Thoracic aorta (tissue), 2 donors: ENCODE measurements at regions not wholly inside any gene's neighbourhood (a gene's known extent, or its start where the extent isn't known, plus 50 kb on each side); places are given as distances from the start of the nearest gene placed in this dataset.

Experiments
- ATAC-seq: fragments of 150-250 bp; one replicate; pipeline ENCODE4 v1.8.0; 2017; ENCODE audit warnings: low read depth; ENCODE audit not compliant: insufficient number of reproducible peaks, low FRiP score
- DNase-seq: peaks from one replicate; pipeline ENCODE4 v3.0.0-alpha.2; 2020; ENCODE audit warnings: low spot score
- H3K27ac ChIP-seq, 2 donors: fragments of 200-600 bp; sonication (generic); 1 replicate in 1 of 2; 2 replicates in 1 of 2; pipeline ENCODE4 v1.5.1; 2016; ENCODE audit warnings: mild to moderate bottlenecking in 2 of 2, moderate library complexity in 2 of 2
- H3K27me3 ChIP-seq: fragments of 200-600 bp; sonication (generic); replicated peaks from 2 replicates; pipeline ENCODE4 v1.6.0; 2016; ENCODE audit warnings: mild to moderate bottlenecking; ENCODE audit not compliant: insufficient read depth
- H3K36me3 ChIP-seq: fragments of 200-600 bp; sonication (generic); one replicate; pipeline ENCODE4 v1.5.1; 2016
- H3K4me1 ChIP-seq, 2 donors: fragments of 200-600 bp; sonication (generic); 1 replicate in 1 of 2; 2 replicates in 1 of 2; pipeline versions ENCODE4 v1.5.1 to v1.6.0; 2016; ENCODE audit warnings: low read depth in 2 of 2, mild to moderate bottlenecking in 1 of 2; ENCODE audit not compliant: control insufficient read depth in 1 of 2
- H3K4me3 ChIP-seq: fragments of 200-600 bp; sonication (generic); 2 replicates; pipeline ENCODE4 v1.5.1; 2016; ENCODE audit warnings: mild to moderate bottlenecking
- H3K9me3 ChIP-seq: fragments of 200-600 bp; sonication (generic); 2 replicates; pipeline ENCODE4 v1.5.1; 2016
- TF ChIP-seq, protein P1 (sequence below): fragments of 200-600 bp; sonication (generic); IDR thresholded peaks from one replicate; pipeline ENCODE4 v1.5.1; 2019; ENCODE audit warnings: antibody characterized with exemption

DNA sequence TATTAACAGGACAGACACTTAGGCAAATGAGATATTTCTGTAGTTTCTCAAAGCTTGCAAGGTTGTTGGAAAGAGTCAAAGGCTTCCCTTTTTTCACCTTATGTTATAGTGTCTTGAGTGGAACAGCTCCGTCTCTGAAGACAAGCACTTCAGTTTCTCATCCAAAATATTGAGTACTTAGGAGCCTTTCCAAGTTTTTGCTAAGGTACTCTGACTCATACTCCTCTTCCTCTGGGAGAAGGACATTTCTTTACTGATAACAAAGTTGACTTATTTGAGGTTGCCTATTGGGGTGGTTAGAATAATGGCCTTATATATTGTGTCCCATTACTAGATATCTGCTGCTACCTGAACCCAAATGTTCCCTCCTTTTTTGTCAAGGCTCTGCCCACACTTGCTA lies 869.6 kb downstream of the MAT2B start:
- no peak for DNase-seq
- H3K9me3 ChIP-seq = peaks cover 4% of the 10 kb centered on the region
- H3K4me3 ChIP-seq = no peak overlapping the region
- H3K27me3 ChIP-seq = no peaks in the 10 kb centered on the region
- no peak for ATAC-seq
- no peak overlapping the region for H3K27ac ChIP-seq
- H3K4me1 ChIP-seq = no peaks in the 10 kb centered on the region
- no peaks in the 10 kb centered on the region for H3K36me3 ChIP-seq
- TF ChIP-seq, protein P1, sequence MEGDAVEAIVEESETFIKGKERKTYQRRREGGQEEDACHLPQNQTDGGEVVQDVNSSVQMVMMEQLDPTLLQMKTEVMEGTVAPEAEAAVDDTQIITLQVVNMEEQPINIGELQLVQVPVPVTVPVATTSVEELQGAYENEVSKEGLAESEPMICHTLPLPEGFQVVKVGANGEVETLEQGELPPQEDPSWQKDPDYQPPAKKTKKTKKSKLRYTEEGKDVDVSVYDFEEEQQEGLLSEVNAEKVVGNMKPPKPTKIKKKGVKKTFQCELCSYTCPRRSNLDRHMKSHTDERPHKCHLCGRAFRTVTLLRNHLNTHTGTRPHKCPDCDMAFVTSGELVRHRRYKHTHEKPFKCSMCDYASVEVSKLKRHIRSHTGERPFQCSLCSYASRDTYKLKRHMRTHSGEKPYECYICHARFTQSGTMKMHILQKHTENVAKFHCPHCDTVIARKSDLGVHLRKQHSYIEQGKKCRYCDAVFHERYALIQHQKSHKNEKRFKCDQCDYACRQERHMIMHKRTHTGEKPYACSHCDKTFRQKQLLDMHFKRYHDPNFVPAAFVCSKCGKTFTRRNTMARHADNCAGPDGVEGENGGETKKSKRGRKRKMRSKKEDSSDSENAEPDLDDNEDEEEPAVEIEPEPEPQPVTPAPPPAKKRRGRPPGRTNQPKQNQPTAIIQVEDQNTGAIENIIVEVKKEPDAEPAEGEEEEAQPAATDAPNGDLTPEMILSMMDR = no peak

DNA sequence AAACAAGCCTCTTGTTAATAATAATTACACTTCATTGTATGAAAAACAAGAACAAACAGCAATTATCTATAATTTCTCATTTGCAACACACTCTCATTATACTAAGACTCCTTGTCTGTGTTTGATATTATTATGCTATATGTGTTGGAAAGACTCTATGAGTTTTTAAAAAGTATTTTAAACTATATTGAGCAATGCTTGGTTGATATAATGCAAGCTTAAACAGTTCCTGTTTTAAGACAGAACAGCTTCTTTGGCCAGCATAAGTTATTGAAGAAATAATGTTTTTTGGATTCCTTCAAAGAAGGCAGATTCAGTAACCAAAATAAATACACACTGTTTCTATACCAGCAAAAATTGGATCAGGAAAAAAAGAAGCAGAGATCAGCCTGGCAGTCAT lies 871.4 kb downstream of the MAT2B start:
- no peak overlapping the region for H3K27ac ChIP-seq
- DNase-seq (no peak), ATAC-seq (no peak)
- TF ChIP-seq, protein P1 = no peak
- H3K27me3 ChIP-seq = no peaks in the 10 kb centered on the region
- H3K4me3 ChIP-seq = no peak overlapping the region
- H3K9me3 ChIP-seq = peaks cover 4% of the 10 kb centered on the region
- H3K4me1 ChIP-seq = no peaks in the 10 kb centered on the region
- H3K36me3 ChIP-seq = no peaks in the 10 kb centered on the region

DNA sequence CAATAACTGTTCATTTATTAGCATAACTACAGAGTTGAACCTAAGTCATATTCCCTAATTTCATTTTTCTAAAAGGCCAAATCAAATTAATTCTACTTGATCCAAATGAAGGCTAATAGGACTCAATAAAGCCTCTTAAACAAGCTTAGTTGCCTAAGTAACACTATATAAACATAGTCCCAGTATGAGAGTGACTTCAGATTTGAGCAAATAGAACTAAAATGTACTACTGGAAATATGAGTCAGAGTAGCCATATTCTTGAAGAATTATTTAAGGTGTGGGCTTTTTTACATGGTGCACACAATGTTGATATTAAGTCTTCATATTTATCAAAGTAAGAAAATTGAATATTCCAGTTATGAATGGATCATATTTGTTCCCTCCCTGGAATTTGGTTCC lies 872.3 kb downstream of the MAT2B start:
- no peak overlapping the region for H3K4me3 ChIP-seq
- peaks cover 4% of the 10 kb centered on the region for H3K9me3 ChIP-seq

DNA sequence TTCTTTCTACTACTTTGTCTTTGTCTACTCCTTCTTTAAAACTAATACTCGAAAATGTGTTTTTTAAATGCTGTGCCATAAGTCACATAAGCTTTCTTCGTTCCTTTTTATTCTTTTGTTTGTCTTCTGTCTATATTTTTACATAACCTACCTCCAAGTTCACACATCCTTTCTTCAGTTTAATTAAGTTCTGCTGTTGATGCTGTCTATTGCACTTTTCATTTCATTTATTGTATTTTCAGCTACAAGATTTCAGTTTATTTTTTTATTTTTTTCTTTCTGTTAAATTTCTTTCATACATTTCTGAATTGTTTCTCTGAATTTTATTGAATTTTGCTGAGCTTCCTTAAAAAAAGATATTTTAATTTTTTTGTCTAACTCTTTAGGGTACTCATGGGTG lies 878.2 kb downstream of the MAT2B start:
- Histone ChIP-seq H3K9me3 (peaks cover 4% of the 10 kb centered on the region), H3K27me3 (no peaks in the 10 kb centered on the region), H3K4me1 (no peaks in the 10 kb centered on the region), H3K27ac (no peak overlapping the region), H3K36me3 (no peaks in the 10 kb centered on the region), H3K4me3 (no peak overlapping the region)
- TF ChIP-seq, protein P1 = no peak
- DNase-seq (no peak), ATAC-seq (no peak)

More for the DNA sequence above, 872.3 kb downstream of the MAT2B start:
- no peaks in the 10 kb centered on the region for H3K27me3 ChIP-seq
- no peaks in the 10 kb centered on the region for H3K4me1 ChIP-seq
- ATAC-seq = no peak
- H3K27ac ChIP-seq = no peak overlapping the region
- no peak for DNase-seq
- no peaks in the 10 kb centered on the region for H3K36me3 ChIP-seq
- TF ChIP-seq, protein P1 = no peak

DNA sequence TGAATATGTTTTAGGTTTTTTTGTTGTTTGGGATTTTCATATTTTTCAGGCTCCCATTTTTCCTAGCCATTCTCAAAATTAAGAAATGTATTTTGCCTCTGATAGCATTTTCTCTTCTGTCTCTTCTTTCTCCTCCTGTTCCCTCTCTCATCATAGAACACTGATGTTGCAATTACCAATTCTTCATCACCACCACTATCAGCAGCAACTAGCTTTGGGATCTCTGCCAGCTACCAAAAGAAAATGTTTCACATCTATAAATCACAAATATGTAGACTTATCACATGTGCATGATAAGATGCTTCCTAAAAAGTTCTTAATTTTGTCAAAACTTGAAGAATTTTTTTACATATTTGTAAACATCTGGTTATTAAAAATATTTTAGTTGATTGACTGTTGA lies 887.1 kb downstream of the MAT2B start:
- TF ChIP-seq, protein P1 = no peak
- Histone ChIP-seq H3K4me3 (no peak overlapping the region), H3K27me3 (no peaks in the 10 kb centered on the region), H3K9me3 (no peaks in the 10 kb centered on the region), H3K27ac (no peak overlapping the region), H3K36me3 (no peaks in the 10 kb centered on the region), H3K4me1 (no peaks in the 10 kb centered on the region)
- ATAC-seq = no peak
- DNase-seq = no peak
